Spleen (tissue), 7 donors: ENCODE measurements at regions not wholly inside any gene's neighbourhood (a gene's known extent, or its start where the extent isn't known, plus 50 kb on each side); places are given as distances from the start of the nearest gene placed in this dataset.

Source experiments
- POLR2A ChIP-seq, 3 donors: fragments of 450-650 bp; IDR thresholded peaks; one replicate each; pipeline ENCODE4 v1.5.1; 2017; ENCODE audit warnings: antibody characterized with exemption in 3 of 3, mild to moderate bottlenecking in 1 of 3
- POLR2AphosphoS5 ChIP-seq, 3 donors: sonication (generic); formaldehyde crosslinking; IDR thresholded peaks; one replicate each; pipeline ENCODE4 v1.5.1; 2017; ENCODE audit warnings: antibody characterized with exemption in 3 of 3
- TF ChIP-seq, protein P1 (sequence below), 11 experiments: fragments of 200-600 bp in 7 of 11; fragments of 450-650 bp in 4 of 11; sonication (generic) in 4 of 11; IDR thresholded peaks in 8 of 11; conservative IDR thresholded peaks in 3 of 11; 1 replicate in 7 of 11; 2 replicates in 4 of 11; pipeline versions ENCODE4 v1.4.0 to v1.8.0; 2016 to 2021; ENCODE audit warnings: antibody characterized with exemption in 11 of 11, inconsistent platforms in 4 of 11, mild to moderate bottlenecking in 1 of 11
- donor health status: DM: no; HTN: no; CAD: no; lungs with moderate emphysema.
- donor health status: DM: no; HTN: no; CAD: no.
- donor health status: DM: no; HTN: no; CAD: no.

GRCh38 chr7:159200421-159200820 lies 55.8 kb upstream of the VIPR2 start:
- TF ChIP-seq POLR2A (IDR thresholded peaks at IDR 0.05) (no peak), POLR2AphosphoS5 (IDR thresholded peaks at IDR 0.05) (no peak)
- TF ChIP-seq, protein P1, sequence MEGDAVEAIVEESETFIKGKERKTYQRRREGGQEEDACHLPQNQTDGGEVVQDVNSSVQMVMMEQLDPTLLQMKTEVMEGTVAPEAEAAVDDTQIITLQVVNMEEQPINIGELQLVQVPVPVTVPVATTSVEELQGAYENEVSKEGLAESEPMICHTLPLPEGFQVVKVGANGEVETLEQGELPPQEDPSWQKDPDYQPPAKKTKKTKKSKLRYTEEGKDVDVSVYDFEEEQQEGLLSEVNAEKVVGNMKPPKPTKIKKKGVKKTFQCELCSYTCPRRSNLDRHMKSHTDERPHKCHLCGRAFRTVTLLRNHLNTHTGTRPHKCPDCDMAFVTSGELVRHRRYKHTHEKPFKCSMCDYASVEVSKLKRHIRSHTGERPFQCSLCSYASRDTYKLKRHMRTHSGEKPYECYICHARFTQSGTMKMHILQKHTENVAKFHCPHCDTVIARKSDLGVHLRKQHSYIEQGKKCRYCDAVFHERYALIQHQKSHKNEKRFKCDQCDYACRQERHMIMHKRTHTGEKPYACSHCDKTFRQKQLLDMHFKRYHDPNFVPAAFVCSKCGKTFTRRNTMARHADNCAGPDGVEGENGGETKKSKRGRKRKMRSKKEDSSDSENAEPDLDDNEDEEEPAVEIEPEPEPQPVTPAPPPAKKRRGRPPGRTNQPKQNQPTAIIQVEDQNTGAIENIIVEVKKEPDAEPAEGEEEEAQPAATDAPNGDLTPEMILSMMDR (IDR thresholded peaks at IDR 0.05 in 8 of 11, conservative IDR thresholded peaks at IDR 0.05 in 3 of 11) = no peak
